ENCODE measurements at regions not wholly inside any gene's neighbourhood (a gene's known extent, or its start where the extent isn't known, plus 50 kb on each side); places are given as distances from the start of the nearest gene placed in this dataset.

DNA sequence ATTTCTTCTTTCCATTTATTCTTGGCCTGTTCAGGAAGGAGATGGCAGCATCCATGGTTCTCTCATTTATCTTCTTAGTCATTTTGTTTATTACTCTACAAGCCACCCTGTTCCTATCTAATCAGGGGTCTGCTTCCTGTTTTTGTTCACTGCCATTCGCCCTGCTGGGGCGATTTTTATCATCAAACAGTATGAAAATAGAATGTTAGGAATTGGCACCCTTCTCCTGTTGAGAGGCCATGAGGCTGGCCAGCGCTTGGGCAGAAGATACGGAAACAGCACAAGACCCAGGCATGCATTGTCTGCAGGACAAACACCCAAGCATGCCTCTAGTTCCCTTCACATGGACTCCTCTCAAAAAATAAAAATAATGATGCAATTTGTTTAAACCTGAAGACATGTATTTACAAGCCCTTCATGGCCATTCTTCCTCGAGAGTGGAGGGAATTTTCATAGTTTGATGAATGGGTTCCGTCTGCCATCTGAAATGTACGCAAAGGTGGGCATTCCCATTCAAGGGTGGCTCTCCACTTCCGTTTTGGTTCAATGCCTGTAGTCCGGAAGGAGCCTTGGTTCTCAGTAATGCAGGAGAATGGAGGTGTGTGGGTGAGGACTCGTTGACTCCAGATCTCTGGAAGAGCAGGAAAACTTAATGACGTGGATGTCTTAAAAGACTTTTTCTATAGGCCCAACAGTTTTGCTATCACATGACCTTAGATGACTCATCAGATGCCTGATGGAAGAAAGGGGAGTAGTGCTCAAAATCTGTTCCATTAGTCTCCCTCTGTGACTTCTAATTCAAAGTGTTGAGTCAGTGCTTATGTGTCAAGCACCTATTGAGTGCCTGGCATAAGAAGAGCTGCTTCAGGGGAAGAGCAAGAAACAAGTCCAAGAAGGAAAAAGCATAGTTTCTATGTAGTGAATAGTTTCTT lies 252.4 kb upstream of the TBX3 start:
- DNase-seq (ENCODE audit: low spot score): no peak

DNA sequence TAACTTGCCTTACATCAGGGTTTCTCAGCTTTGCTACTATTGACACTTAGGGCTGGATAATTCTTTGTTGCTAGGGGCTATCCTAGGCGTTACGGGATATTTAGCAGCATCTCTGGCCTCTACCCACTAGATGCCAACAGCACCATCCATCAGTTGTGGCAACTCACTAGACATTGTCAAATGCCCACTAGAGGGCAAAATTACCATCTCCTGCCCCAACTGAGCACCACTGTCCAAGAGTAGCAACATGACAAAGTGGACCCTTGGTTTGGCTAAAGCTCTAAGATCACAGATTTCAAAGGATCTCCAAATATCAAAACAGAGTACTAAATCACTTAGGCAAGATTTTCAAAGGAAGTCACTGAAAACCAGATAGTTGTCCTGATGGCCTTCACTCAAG lies 251.7 kb upstream of the TBX3 start:
- no peak for DNase-seq (ENCODE audit: low spot score)

DNA sequence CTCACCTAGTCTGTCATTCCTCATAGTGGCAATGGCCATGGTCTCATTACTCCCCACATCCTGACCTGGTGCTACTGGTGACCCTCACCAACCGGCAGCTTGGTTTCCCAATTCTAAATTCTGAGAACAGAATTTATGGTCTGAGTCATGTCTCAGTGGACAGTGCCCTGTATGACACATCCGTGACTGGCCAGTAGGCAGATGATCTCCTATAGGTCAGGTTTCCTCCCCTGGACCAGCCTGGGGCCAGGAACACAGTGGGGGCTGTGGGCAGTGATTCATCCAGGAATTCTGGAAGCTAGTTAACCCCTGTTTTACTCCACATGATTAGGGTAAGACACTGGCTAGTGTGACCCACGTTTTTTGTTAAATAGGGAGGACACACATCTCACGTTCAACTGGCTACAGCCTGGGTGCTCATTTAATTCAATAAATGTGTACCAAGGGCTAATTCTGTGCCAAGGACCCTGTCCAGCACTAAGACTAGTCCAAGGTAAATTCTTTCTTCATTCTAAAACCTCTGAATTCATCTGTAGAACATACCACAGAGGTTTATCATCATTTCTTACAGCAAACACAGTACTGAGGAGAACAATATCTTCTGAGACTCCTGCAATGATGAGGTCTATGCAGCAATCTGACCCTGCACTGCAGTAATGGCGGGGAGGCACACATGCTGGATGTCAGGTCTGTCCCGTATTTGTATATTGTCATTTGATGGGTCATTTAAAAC lies 249.6 kb upstream of the TBX3 start:
- DNase-seq (ENCODE audit: low spot score): no peak

DNA sequence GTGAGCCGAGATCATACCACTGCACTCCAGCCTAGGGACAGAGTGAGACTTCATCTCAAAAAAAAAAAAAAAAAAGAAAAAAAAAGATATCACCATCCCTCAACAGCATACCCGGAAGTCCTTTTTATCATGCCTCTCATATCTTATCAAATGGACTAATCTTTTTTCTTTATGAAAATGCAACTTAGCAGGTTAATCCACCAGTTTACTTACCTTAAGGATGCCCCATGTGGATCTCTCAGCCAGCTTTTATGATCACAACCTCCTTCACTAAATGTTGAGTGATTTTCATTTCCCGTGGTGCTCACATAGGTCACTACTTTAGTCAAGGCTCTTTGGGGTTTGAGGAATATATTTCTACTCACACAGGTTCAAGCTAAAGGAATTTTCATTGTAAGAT lies 248.8 kb upstream of the TBX3 start:
- no peak for DNase-seq (ENCODE audit: low spot score)

DNA sequence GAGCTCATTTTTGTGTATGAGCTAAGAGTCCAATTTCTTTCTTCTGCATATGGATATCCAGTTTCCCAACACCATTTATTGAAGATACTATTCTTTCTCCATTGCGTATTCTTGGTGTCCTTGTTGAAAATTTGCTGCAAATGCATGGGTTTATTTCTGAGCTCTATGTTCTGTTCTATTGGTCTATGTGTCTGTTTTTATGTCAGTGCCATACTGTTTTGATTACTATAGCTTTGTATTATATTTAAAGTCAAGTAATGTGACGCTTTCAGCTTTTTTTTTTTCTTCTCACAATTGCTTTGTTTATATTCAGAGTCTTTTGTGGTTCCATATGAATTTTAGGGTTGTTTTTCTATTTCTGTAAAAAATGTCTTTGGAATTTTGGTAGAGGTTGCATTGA lies 247.1 kb upstream of the TBX3 start:
- no peak for DNase-seq (ENCODE audit: low spot score)

DNA sequence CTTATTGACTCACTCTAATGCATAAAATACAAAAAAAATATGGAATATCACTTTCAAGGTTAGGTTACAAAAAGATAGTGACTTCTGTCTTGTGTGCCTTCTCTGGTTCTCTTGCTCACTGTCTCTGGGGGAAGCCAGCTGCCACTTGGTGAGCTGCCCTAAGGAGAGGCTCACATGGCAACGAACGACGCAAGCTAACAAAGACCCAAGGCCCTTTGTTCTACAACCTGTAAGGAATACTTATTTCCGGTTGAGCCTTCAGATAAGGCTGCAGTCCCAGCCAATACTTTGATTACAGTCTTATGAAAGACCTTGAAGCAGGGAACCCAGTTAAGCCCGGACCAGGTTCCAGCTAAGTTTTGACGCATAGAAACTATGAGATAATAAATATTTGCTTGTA lies 242.4 kb upstream of the TBX3 start:
- no peak for DNase-seq (ENCODE audit: low spot score)

DNA sequence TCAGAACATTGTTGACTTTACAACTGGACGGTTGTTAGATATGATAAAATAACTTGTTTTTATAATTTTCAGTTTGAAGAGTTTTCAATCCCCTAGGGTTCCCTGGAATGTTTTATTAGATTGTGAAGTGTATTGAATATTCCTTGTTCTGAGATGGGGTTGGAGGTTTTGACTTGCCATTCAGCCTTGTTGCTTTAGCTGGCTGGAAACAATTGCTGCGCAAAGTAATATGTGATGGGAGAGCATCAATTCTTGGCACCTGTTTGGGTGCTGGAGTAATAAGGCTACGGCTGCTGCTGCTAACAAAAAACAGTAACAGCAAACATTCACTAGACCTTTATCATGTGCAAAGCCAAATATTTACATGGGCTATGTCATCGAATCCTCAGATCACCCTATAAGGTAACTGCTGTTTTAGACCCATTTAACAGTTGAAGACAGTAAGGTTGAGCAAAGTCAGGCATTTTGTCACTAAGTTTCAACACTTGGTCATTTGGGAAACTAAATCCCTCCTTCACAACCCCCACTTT lies 241.0 kb upstream of the TBX3 start:
- DNase-seq (ENCODE audit: low spot score): no peak

DNA sequence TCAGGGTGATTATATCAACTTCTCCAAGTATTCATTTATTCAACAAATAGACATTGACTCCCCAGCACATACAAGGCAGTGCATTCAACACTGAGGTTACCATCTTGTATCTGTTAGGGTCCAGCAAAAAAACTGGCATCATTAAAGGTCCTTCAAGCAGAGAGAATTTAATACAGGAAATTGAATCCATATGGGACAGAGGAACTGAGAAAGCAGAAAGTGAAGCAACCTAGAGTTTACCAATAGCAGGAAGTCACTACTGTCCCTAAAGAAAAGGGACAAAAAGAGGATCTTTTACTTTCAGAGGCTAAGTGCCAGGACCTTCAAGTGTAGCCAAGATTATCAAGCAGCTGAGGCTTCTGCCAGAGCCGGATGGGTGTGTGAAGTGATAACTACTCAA lies 237.8 kb upstream of the TBX3 start:
- DNase-seq (ENCODE audit: low spot score): no peak

DNA sequence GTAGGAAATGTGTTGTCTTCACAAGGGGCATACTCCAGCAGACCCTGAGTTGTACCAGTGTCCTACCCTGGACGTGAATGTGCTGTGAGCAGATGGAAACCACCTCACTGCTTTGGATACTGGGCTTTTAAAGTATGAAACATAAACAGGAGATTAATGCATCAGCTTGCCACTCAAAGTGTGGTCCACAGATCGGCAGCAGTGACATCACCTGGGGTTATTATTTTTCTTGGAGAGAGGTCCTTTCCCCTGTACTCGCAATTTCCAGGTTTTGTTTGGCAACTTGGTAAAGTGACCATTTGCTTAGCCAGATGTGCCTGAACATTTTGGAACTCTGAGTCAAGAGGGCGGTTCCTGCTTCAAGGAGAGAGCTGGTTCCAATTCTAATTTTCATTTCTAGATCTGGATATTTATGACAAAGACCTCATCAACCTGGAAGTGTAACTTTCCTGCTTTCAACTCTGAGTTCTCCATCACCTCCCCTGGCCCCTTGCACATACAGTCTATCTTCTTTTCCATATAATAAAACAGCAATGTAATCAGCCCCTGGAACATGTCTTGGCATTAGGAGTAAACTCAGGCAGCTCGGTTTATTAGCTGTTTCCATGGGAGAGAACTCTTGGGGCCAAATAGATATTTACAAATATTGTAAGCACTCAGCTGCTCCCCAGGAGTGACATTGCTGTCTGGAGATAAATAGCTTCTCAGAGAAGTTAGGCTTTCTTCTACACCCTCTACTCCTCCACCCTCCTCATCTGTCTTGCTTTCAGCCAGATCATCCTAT lies 237.0 kb upstream of the TBX3 start:
- no peak for DNase-seq (ENCODE audit: low spot score)

DNA sequence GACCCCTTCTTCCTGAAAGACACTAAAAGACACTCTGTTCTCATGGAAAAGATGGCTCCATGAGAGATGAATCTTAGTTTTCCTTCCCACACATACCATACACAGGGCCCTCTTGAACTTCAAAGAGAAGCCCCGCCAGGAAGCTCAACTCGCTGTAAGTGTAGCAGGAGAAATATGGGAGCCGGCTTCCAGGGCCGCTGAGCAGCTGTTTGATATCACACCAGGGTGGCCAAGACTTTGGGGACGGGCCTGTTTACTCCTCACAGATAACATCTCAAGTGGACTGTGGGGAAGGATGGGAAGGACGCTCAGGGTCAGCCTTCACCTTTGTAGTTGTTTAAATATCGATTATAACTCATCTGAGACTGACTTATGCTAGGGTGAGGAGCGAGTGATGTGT lies 235.5 kb upstream of the TBX3 start:
- no peak for DNase-seq (ENCODE audit: low spot score)

DNA sequence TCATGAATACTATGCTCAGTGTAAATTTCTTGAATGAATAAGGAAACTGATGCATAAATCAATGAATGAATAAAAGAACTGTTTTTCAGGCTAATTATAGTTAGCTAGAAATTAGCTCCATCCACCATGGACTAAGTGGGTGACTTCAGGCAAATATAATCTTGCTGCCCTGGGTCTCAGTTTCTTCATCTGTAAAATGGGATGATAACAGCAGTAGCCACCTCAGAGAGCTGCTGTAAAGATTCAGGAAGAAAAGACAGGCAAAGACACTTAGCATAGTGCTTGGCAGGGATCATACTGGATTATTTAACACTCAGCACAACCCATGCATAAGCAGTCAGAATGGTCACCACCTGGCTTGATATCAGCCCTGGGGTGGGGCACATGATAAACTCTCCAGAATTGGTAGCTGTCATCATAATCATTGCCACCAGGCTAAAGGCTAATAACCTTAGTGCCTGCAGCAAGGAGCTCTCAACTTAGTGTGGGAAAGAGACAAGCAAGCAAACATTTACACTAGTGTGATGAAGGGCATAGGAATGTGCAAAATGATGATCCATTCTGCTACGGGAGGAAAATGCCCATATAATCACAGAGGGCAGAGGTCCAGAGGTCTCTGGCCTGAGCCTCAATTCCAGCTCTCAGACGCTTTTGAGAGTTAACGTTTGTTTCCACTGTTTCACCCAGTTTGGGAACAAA lies 234.7 kb upstream of the TBX3 start:
- DNase-seq (ENCODE audit: low spot score): no peak

DNA sequence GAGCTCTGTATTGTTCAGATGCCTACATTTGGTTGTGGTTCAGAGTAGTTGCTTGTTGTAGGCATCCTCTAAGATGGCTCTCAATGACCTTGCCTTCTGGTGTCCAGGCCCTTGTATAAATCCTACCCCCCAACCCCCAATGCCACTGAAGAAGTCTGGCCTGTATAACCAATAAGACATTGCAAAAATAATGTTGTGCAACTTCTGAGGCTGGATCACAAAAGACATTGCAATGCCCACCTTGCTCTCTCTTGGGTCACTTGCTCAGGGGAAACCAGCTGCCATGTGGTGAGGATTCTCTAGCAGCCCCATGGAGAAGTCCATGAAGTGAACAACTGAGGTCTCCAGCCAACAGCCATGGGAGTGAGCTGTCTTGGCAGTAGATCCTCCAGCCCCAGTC lies 234.0 kb upstream of the TBX3 start:
- DNase-seq (ENCODE audit: low spot score): no peak

DNA sequence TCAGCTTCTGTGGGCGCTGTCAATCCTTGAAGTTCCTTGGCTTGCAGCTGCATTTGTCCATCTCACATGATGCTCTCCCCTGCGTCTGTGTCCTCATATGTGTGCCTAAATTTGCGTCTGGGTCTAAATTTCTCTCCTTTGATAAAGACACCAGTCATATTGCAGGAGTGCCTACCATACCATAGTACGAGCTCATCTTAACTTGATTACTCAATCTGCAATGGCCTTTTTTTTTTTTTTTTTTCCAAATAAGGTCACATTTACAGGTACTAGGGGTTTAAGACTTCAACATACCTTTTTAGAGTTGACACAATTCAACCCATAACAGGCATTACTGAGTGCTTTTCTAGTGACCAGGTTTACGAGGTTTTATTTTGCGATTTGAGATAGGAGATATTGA lies 233.3 kb upstream of the TBX3 start:
- no peak for DNase-seq (ENCODE audit: low spot score)

DNA sequence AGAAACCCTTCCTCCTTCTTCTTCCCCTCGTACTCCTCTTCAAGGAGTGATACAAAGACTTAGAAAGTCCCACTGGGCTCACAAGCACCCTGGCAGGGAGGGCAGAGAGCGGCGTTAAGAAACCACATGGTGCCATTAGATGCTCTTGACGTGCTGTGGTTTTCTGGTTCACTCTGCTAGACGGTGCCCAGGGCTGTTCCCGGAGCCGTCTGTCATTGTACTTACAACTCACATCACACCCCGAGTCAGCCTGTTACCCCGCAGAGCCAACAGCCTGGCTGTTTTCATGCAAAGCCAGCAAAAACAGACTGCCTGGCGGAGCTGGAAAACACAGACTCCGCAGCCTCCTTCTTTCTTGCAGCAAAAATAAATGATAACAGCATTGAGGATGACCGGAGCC lies 232.6 kb upstream of the TBX3 start:
- no peak for DNase-seq (ENCODE audit: low spot score)

DNA sequence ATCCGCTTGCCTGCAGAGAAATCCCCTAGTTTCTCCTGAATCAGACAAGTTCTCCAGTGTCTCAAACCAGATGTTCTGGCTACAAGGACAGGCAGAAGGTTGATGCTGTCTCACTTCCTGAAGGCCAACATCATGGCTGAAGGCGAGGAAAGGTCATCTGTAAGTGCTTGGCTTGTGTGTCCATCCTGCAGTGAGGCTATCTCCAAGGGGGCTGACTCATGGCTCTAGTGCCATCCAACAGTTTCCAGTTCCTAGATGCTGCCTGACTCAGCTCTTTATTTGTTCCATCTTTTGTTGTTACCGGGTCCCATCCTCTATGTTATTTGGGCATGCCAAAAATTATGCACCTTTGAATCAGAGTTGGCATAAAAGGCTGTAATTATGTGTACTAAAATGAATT lies 232.1 kb upstream of the TBX3 start:
- DNase-seq (ENCODE audit: low spot score): no peak

DNA sequence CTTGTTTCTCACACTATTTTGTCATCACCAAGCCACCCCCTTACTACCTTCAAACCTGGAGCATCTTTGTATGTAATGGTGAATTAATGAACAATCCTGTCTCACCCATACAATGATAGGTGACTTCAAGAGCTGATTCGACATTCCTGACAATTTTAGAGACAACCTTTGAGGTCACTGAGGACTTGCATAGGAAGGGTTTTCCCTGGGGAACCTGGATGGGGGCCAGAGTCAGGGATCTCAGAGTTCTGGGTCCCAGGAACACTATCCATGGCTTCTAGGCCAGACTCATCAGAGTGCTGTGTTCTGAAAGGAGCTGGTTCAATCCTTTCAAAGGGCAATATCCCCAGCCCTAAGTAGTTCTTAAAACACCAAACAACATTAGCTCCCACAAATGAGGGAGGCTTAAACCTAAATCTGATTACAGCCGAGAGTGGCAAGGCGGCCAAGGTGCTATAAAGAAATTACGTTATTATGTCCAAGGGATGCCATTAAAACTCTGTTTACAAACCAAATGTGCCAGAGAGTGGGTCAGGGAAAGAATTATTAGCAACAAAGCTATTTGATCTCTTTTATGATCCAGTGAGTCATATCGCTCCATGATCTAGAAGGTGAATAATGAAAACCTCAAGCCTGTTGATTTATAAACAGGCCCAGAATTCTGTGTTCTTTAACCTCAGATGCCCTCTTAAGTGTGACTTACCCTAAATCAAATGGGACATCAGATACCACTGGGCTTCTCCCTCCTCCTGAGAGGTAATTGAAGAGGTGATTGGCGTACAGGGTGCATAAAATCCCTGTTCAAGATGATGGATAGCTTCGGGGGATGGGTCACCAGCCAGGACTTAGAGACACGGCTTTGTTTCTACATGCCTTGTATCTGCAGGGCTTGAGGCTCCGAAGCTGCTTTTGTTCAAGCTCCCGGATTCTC lies 230.2 kb upstream of the TBX3 start:
- no peak for DNase-seq (ENCODE audit: low spot score)

DNA sequence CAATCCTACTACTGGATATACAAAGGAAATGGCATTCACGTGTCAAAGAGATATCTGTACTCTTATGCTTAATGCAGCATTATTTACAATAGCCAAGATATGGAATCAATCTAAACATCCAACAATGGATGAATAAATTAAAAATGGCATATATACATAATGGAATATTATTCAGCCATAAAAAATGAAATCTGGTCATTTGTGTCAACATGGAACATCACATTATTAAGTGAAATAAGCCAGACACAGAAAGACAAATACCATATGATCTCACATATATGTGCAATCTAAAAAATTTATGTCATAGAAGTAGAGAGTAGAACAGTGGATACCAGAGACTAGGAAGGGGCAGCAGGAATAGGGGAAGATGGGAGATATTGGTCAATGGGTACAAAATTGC lies 228.8 kb upstream of the TBX3 start:
- DNase-seq (ENCODE audit: low spot score): no peak

DNA sequence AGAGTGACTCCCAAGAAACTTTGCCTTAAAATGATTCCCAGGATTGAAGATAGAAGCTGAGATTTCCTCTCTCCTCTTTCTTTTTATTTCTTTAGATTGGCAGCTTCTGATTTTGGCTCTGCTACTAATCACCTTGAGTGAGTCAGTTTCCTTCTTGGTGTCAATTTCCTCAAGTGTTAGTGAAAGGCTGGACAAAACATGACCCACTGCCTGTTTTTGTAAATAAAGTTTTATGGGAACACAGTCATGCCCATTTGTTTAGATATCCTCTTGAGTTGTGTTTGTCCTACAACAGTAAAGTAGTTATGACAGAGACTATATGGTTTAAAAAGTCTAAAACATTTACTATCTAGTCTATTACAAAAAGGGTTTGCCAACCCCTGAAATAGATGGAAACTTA lies 227.2 kb upstream of the TBX3 start:
- no peak for DNase-seq (ENCODE audit: low spot score)

DNA sequence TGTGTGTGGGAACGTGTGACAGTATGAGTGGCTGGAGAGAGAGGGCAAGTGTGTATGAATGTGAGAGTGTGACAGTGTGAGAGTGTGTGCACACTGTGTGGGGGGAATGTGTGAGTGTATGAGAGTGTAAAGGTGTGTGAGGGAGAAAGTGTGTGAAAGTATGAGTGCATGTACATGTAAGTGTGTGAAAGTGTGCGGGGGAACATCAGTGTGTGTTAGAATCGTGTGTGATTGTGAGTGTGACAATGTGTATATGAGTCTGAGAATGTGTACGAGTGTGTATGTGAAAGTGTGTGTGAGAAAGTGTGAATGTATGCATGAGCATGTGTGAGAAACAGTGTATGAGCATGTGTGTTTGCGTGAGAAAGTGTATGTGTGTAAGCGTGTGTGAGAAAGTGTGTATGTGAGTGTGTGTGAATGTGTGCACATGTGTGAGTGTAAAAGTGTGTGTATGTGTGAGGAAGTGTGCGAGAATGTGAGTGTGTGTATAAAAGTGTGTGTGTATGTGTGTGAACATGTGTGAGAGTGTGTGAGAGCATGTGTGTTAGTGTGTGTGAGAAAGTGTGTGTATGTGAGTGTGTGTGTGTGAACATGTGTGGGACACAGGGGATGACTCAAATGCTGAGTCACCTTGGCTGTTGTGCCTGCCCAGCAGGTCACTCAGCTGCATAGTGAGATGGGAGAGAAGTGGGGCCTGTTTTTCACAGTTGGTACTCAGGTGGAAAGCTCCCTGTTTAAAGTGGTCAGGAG lies 220.5 kb upstream of the TBX3 start:
- no peak for DNase-seq (ENCODE audit: low spot score)

DNA sequence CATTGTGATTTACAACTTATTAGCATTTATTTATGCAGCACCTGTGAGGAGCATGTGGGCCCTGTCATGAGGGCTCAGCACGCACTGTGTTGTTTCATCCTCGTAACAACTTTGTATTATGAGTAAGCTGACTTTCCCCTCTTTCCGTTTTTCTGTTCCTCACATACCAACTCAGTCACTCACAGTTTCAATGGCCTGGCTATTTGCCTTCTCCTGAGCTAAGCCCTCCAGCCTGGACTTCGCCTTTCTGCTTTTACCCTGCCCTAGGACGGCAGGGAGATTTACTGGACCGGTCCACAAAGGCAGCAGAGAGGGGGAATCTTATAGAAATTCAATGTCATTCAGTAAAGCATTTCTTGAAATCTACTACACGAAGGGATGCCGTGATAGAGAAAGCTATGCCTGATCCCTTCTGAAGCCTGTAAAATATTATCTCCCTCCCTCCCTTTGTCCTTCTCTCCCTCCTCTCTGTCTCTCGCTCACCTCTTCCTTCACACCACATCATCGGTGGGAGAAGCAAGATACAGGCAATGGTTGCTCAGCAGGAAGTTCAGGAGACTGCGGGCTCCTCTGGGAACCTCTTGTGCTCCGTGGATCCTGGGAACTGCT lies 219.2 kb upstream of the TBX3 start:
- no peak for DNase-seq (ENCODE audit: low spot score)

All from ecto neural progenitor cell (in vitro differentiated cells).